GM21825 (cell line): ENCODE measurements at regions not wholly inside any gene's neighbourhood (a gene's known extent, or its start where the extent isn't known, plus 50 kb on each side); places are given as distances from the start of the nearest gene placed in this dataset.

ENCODE experiments used
- ATAC-seq: cut with Tn5 transposase; IDR thresholded peaks from one replicate; pipeline ENCODE4 v1.9.1; 2021; ENCODE audit warnings: mild to moderate bottlenecking, moderate library complexity; ENCODE audit not compliant: unreplicated experiment

DNA sequence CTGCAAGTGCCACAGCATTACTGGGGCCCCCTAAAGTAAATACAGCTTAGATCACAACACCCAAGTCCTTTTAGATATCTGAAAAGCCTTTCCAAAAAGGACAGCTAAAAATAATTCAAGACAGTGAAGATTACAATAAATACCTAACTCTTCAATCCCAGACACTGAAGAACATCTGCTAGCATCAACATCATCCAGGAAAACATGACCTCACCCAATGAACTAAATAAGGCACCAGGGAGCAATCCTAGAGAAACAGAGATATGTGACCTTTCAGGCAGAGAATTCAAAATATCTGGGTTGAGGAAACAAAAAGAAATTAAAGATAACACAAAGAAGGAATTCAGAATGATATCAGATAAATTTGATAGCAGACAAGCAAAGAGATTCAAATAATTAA lies 71.7 kb upstream of the TTC14 start:
- no peak for ATAC-seq

GRCh38 chr3:180531303-180532278 lies 70.4 kb upstream of the TTC14 start:
- ATAC-seq = no peak

DNA sequence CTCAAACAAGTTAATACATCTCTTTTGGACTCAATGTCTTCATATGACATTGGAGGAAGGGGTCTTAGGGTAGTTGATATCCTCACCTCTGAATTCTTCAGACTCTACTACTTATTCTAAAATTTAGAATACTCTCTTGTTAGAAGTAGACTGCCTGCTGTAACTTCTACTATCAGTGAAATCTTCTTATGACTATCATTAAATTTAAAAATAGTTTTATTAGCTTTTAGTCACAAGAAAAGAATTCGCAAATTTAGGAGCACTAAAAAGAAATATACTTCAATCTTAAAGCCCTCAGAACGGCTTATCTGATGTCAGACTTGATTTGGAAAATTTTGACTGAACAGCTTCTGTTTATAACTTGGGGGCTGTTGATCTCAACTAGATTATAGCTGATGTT lies 67.1 kb upstream of the TTC14 start:
- no peak for ATAC-seq

GRCh38 chr3:180538493-180538892 lies 63.5 kb upstream of the TTC14 start:
- ATAC-seq = no peak

DNA sequence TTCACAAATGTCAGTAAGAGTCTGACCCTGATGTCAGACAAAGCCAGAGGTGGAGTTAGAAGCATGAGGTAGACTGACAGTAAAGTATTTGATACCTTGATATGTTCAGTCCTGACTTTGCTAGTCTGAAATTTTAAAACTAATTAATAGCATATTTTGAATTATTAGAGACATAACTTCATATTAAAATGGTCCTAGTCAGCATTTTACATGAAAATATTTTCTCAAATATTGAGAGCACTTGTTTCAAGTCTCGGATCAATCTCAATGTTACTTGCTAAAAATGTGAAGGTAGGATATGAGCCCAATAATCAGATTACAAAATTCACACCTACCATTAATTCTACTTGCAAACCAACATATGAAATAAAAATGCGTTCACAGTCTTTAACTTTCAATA lies 58.1 kb upstream of the TTC14 start:
- ATAC-seq = no peak

GRCh38 chr3:180546863-180547262 lies 55.1 kb upstream of the TTC14 start:
- ATAC-seq = no peak

DNA sequence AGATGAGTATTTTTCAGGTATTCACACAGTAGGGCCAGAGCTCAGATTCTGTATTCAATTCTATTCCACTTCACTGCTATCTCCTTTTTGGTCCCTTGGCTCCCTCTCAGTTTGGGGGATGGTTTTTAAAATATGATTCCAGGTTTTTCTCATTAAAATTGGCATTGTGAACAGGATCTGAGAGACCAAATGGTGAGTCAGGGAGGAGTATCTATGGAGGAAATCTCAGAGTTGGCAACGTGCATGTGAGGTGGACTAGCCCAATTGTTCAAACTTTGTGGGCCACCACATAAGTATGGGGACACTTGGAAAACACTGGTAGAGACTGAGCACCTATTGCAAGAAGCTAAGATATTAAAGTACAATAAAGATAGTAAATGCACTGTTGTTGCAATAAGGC lies 53.9 kb upstream of the TTC14 start:
- no peak for ATAC-seq
